B cell (primary cell): ENCODE measurements at regions not wholly inside any gene's neighbourhood (a gene's known extent, or its start where the extent isn't known, plus 50 kb on each side); places are given as distances from the start of the nearest gene placed in this dataset.

ENCODE experiments used
- ATAC-seq: fragments of 200-7000 bp; cut with Tn5 transposase; one replicate; pipeline ENCODE4 v1.10.0; 2021; ENCODE audit warnings: low read depth, mild to moderate bottlenecking, moderate number of reproducible peaks, moderate library complexity
- CTCF ChIA-PET: fragments of 350-600 bp; sonication (Branson Sonifier 250); formaldehyde crosslinking; loops from one replicate; lab custom pipeline; 2021; ENCODE audit warnings: antibody characterized with exemption, inconsistent platforms; lab: Charles Lee
- POLR2A ChIA-PET: fragments of 350-600 bp; sonication (Branson Sonifier 250); formaldehyde crosslinking; loops from one replicate; lab custom pipeline; 2021; ENCODE audit warnings: antibody characterized with exemption; lab: Charles Lee
- DNase-seq: peaks from one replicate; pipeline ENCODE4 v3.0.0; 2013
- H2AFZ ChIP-seq: 2 replicates; pipeline ENCODE4 v1.6.1; 2012; ENCODE audit warnings: mild to moderate bottlenecking, low read depth, low read length; ENCODE audit not compliant: insufficient read depth, poor library complexity, severe bottlenecking
- H3K27ac ChIP-seq, 2 donors: 1 replicate in 1 of 2; 2 replicates in 1 of 2; pipeline ENCODE4 v1.5.1; 2012 to 2013; ENCODE audit warnings: low read length in 2 of 2, mild to moderate bottlenecking in 2 of 2, moderate library complexity in 1 of 2
- H3K27me3 ChIP-seq, 4 experiments: fragments of 200-600 bp in 1 of 4; sonication (generic) in 1 of 4; replicated peaks in 1 of 4; 1 replicate in 2 of 4; 2 replicates in 2 of 4; pipeline versions ENCODE4 v1.6.1 to v1.7.0; 2013 to 2016; ENCODE audit warnings: low read length in 3 of 4, mild to moderate bottlenecking in 2 of 4, mixed read lengths in 1 of 4, moderate library complexity in 1 of 4; ENCODE audit not compliant: insufficient read depth in 4 of 4, control insufficient read depth in 3 of 4; ENCODE audit errors: control extremely low read depth in 1 of 4
- H3K36me3 ChIP-seq, 2 experiments: replicated peaks in 1 of 2; 1 replicate in 1 of 2; 2 replicates in 1 of 2; pipeline versions ENCODE4 v1.6.1 to v1.7.1; 2013; ENCODE audit warnings: low read length in 1 of 2; ENCODE audit not compliant: insufficient read depth in 2 of 2, control insufficient read depth in 1 of 2; ENCODE audit errors: control extremely low read depth in 1 of 2, extremely low read depth in 1 of 2
- H3K4me1 ChIP-seq, 2 donors: fragments of 200-600 bp in 1 of 2; sonication (generic) in 1 of 2; 1 replicate in 1 of 2; 2 replicates in 1 of 2; pipeline versions ENCODE4 v1.5.1 to v1.6.1; 2013 to 2017; ENCODE audit warnings: low read length in 2 of 2; ENCODE audit not compliant: control insufficient read depth in 2 of 2, insufficient read depth in 2 of 2
- H3K4me2 ChIP-seq: replicated peaks from 2 replicates; pipeline ENCODE3; 2012; ENCODE audit warnings: mild to moderate bottlenecking, low read depth, low read length; ENCODE audit not compliant: poor library complexity, severe bottlenecking
- H3K4me3 ChIP-seq, 5 experiments: fragments of 200-600 bp in 1 of 5; sonication (generic) in 1 of 5; 1 replicate in 3 of 5; 2 replicates in 2 of 5; pipeline versions ENCODE4 v1.5.1 to v1.7.0; 2011 to 2016; ENCODE audit warnings: low read length in 4 of 5, mild to moderate bottlenecking in 4 of 5, low read depth in 2 of 5, control low read depth in 1 of 5, moderate library complexity in 1 of 5; ENCODE audit not compliant: insufficient read depth in 1 of 5; ENCODE audit errors: control extremely low read depth in 1 of 5, extremely low read depth in 1 of 5
- H3K79me2 ChIP-seq: fragments of 200-600 bp; sonication (generic); one replicate; pipeline ENCODE4 v1.6.0; 2016; ENCODE audit warnings: low read length; ENCODE audit not compliant: control insufficient read depth, insufficient read depth
- H3K9ac ChIP-seq: fragments of 200-600 bp; sonication (generic); 2 replicates; pipeline ENCODE4 v1.6.1; 2017; ENCODE audit warnings: mild to moderate bottlenecking, low read length, moderate library complexity
- H3K9me3 ChIP-seq, 3 donors: one replicate each; pipeline versions ENCODE4 v1.6.1 to v1.7.1; 2013; ENCODE audit warnings: low read length in 2 of 3; ENCODE audit not compliant: control insufficient read depth in 2 of 3, insufficient read depth in 1 of 3; ENCODE audit errors: control extremely low read depth in 1 of 3
- H4K20me1 ChIP-seq: 2 replicates; pipeline ENCODE4 v1.6.0; 2012; ENCODE audit warnings: mild to moderate bottlenecking, low read length; ENCODE audit not compliant: insufficient read depth, control insufficient read depth, poor library complexity, severe bottlenecking
- H3K27ac Mint-ChIP-seq: one replicate; pipeline ENCODE4 v1.8.0; 2021; ENCODE audit warnings: mixed read lengths
- H3K27me3 Mint-ChIP-seq: one replicate; pipeline ENCODE4 v1.8.0; 2021; ENCODE audit warnings: mixed read lengths
- H3K4me1 Mint-ChIP-seq: one replicate; pipeline ENCODE4 v1.8.0; 2021; ENCODE audit warnings: mixed read lengths
- H3K4me3 Mint-ChIP-seq: one replicate; pipeline ENCODE4 v1.8.0; 2021; ENCODE audit warnings: mixed read lengths
- H3K9me3 Mint-ChIP-seq: one replicate; pipeline ENCODE4 v1.8.0; 2022; ENCODE audit warnings: mixed read lengths; ENCODE audit not compliant: insufficient read depth
- CTCF ChIP-seq: fragments of 200-600 bp; IDR thresholded peaks from one replicate; pipeline ENCODE4 v1.8.0; 2022; ENCODE audit warnings: antibody characterized with exemption, mild to moderate bottlenecking
- EZH2 ChIP-seq: IDR thresholded peaks from 2 replicates; pipeline ENCODE4 v1.6.1; 2012; ENCODE audit warnings: borderline replicate concordance, low read depth, mild to moderate bottlenecking, moderate library complexity, low read length; ENCODE audit not compliant: insufficient read depth, poor library complexity, severe bottlenecking
- WGBS: methylation state at CpG from one replicate; pipeline ENCODE4 v1.1.5; 2013; ENCODE audit warnings: missing lambda C conversion rate; ENCODE audit not compliant: insufficient coverage; 5-methylcytosine and 5-hydroxymethylcytosine counted together
- intact Hi-C: fragments of 100-400 bp; cut with micrococcal nuclease; formaldehyde crosslinking; loops from one replicate; pipeline ENCODE4 v1.10.0; 2022

DNA sequence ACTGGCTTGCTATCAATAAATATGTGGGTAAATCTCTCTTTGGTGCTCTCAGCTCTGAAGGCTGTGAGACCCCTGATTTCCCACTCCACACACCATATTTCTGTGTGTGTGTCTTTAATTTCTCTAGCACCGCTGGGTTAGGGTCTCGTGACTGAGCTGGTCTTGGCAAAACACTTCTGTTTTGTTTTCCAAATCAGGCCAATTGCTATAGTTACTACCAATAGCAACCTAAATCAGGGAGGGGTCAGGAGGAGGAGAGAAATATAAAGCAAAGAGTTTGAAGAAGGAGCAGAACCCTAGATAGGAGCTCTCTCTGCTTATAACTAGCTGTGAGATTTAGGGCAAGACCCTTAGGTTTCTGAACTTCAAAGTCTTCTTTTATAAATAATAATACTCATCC, 250.5 kb upstream of the IGFBP7 start:
- Histone ChIP-seq H2AFZ (no peak overlapping the region), H3K4me3 (no peak overlapping the region), H3K27ac (no peak overlapping the region), H4K20me1 (no peaks in the 10 kb centered on the region), H3K4me1 (no peaks in the 10 kb centered on the region), H3K9ac (no peak overlapping the region), H3K27me3 (no peaks in the 10 kb centered on the region), H3K36me3 (no peaks in the 10 kb centered on the region), H3K79me2 (no peaks in the 10 kb centered on the region), H3K4me2 (no peak overlapping the region), H3K9me3 (peaks cover 0 to 1% (median 0%) of the 10 kb centered on the region in 3 donors)
- POLR2A ChIA-PET, result no interaction called here
- Mint-ChIP-seq H3K27ac (no peak overlapping the region), H3K4me1 (no peaks in the 10 kb centered on the region), H3K4me3 (no peak overlapping the region), H3K27me3 (no peaks in the 10 kb centered on the region), H3K9me3 (no peaks in the 10 kb centered on the region)
- DNase-seq (no peak), ATAC-seq (no peak)
- WGBS, result no CpG with 5 or more reads among the region's 2 CpGs
- intact Hi-C loops, result no loop called here
- CTCF ChIA-PET, result no interaction called here
- TF ChIP-seq EZH2, result no peak
- TF ChIP-seq CTCF, result no peak

DNA sequence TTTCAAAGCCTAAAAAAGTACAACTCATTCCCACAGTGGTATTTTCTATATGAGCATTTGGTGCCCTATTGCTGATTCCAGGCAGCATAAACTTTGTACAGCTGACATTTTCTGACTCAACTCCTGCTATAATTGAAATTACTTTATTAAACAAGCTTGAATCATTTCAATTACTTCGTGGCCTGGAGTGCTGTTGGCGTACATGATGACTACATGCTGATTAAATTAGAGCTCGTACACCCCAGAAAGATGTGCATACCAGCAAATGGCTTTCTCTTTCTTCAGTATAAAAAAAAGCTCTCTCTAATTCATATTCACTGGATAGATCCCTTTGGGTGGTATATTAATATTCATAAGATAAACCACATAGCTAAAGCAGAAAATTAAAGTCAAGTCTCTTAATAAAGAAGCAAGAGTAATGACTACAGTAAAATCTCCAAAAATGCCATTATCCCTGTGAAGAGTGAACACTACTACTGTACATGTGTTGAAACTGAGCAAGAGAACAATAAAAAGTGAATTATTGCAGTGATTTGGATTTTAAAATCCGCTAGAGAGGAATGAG, 245.0 kb upstream of the IGFBP7 start:
- Histone ChIP-seq H3K9ac (no peak overlapping the region), H3K9me3 (peaks cover 0 to 1% (median 0%) of the 10 kb centered on the region in 3 donors), H3K79me2 (no peaks in the 10 kb centered on the region), H2AFZ (no peak overlapping the region), H3K4me3 (no peak overlapping the region), H4K20me1 (no peaks in the 10 kb centered on the region), H3K4me1 (no peaks in the 10 kb centered on the region), H3K27ac (no peak overlapping the region), H3K27me3 (no peaks in the 10 kb centered on the region), H3K36me3 (no peaks in the 10 kb centered on the region), H3K4me2 (no peak overlapping the region)
- intact Hi-C loops, result no loop called here
- Mint-ChIP-seq H3K4me3 (no peak overlapping the region), H3K4me1 (no peaks in the 10 kb centered on the region), H3K9me3 (no peaks in the 10 kb centered on the region), H3K27ac (no peak overlapping the region), H3K27me3 (no peaks in the 10 kb centered on the region)
- 100% methylated on average over 2 of the region's 4 CpGs for WGBS
- ATAC-seq, result no peak
- no peak for TF ChIP-seq CTCF
- no peak for TF ChIP-seq EZH2
- ChIA-PET POLR2A (no interaction called here), CTCF (no interaction called here)
- DNase-seq, result no peak
